Erythroblast (primary cell): ENCODE measurements at regions not wholly inside any gene's neighbourhood (a gene's known extent, or its start where the extent isn't known, plus 50 kb on each side); places are given as distances from the start of the nearest gene placed in this dataset.
"Not testable (repeated sequence)": the region's sequence is repeated elsewhere in the genome, so short reads cannot be mapped to it uniquely, and the experiment has no call there.

Experiments used
- DNase-seq, 2 experiments: peaks; one replicate each; lab custom pipeline; 2025; lab: John Stamatoyannopoulos, UW
- GATA1 ChIP-seq: IDR thresholded peaks from 2 replicates; pipeline ENCODE4 v1.6.1; 2011; ENCODE audit warnings: low read depth, mild to moderate bottlenecking, control low read depth, low read length, moderate library complexity
- POLR2A ChIP-seq: IDR thresholded peaks from 2 replicates; pipeline ENCODE4 v1.6.1; 2011; ENCODE audit warnings: mild to moderate bottlenecking, low read length

- not testable (repeated sequence) for DNase-seq
Observed at GRCh38 chr6:57971956-57972355, 654.5 kb downstream of the PRIM2 start.

GRCh38 chr6:57974653-57975052 is 657.2 kb downstream of the PRIM2 start:
- TF ChIP-seq GATA1 (no peak), POLR2A (no peak)
- DNase-seq = no peak

- not testable (repeated sequence) for DNase-seq
Observed at GRCh38 chr6:57975127-57975526, 657.7 kb downstream of the PRIM2 start.

GRCh38 chr6:57976371-57976770 is 658.9 kb downstream of the PRIM2 start:
- not testable (repeated sequence) for DNase-seq

GRCh38 chr6:57983603-57984002 is 666.2 kb downstream of the PRIM2 start:
- DNase-seq = not testable (repeated sequence)

GRCh38 chr6:57984575-57984974 is 667.1 kb downstream of the PRIM2 start:
- not testable (repeated sequence) for DNase-seq

GRCh38 chr6:57985734-57986133 is 668.3 kb downstream of the PRIM2 start:
- DNase-seq = not testable (repeated sequence)

GRCh38 chr6:57986584-57986983 is 669.2 kb downstream of the PRIM2 start:
- not testable (repeated sequence) for DNase-seq

GRCh38 chr6:57989520-57990080 is 672.2 kb downstream of the PRIM2 start:
- not testable (repeated sequence) for DNase-seq

GRCh38 chr6:57998858-57999619 is 681.6 kb downstream of the PRIM2 start:
- DNase-seq = not testable (repeated sequence)

- DNase-seq = not testable (repeated sequence)
Observed at GRCh38 chr6:58000233-58000632, 682.8 kb downstream of the PRIM2 start.

GRCh38 chr6:58003417-58004167 is 686.2 kb downstream of the PRIM2 start:
- DNase-seq = peak in 1 of 2 experiments; percentile 0

- DNase-seq = not testable (repeated sequence)
Observed at GRCh38 chr6:58007334-58008000, 690.0 kb downstream of the PRIM2 start.

GRCh38 chr6:58008001-58008335 is 690.5 kb downstream of the PRIM2 start:
- DNase-seq = not testable (repeated sequence)

GRCh38 chr6:58011954-58012600 is 694.6 kb downstream of the PRIM2 start:
- not testable (repeated sequence) for DNase-seq

- not testable (repeated sequence) for DNase-seq
Observed at GRCh38 chr6:58016614-58017013, 699.2 kb downstream of the PRIM2 start.

GRCh38 chr6:58028188-58028587 is 710.8 kb downstream of the PRIM2 start:
- not testable (repeated sequence) for DNase-seq

- DNase-seq = not testable (repeated sequence)
Observed at GRCh38 chr6:58038213-58038612, 720.8 kb downstream of the PRIM2 start.

GRCh38 chr6:58046584-58046983 is 729.2 kb downstream of the PRIM2 start:
- DNase-seq = not testable (repeated sequence)

GRCh38 chr6:58047389-58047788 is 730.0 kb downstream of the PRIM2 start:
- DNase-seq = not testable (repeated sequence)

- DNase-seq = not testable (repeated sequence)
Observed at GRCh38 chr6:58047865-58048264, 730.4 kb downstream of the PRIM2 start.
